ENCODE measurements at regions not wholly inside any gene's neighbourhood (a gene's known extent, or its start where the extent isn't known, plus 50 kb on each side); places are given as distances from the start of the nearest gene placed in this dataset.

DNA sequence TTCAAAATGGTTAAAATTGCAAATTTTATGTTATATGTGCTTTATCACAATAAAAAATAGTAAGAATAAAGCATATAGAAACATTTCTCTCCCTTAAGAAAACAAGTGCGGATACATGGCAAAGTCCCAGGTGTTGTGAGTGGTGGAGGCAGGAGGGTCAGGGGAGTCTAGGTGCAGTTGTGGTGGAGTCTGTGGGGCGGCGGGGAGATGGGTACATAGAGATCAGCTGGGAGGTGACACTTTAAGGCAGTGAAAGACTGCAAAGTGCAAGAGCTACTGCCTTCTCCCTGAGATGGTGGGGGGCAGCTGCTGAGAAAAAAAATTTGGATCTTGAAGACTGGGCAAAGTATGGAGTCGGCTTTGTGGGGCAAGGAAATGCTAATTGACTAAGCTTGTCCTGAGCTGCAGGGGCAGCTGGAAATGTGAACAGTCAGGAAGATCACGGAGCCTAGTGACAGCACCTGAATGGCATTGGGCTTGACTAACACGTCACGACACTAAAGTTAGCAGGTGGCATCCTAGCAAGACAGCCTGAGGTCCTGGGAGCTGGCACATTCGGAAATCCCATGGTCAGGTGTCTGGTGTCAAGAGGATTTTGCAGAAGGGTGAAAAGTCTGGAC lies 72.9 kb upstream of the IRS2 start:
- no peak for DNase-seq (ENCODE audit: low read depth)

DNA sequence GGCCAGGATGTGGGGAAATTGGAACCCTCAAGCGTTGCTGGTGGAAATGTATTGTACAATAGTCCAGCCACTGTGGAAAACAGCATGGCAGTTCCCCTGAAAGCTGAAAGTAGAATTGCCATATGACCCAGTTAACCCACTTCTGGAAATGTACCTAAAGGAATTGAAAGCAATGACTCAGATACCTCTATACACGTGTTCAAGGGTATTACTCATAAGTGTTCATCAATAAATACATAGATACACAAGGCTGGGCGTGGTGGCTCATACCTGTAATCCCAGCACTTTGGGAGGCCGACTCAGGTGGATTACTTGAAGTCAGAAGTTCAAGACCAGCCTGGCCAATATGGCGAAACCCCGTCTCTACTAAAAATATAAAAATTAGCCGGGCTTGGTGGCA lies 71.9 kb upstream of the IRS2 start:
- DNase-seq (ENCODE audit: low read depth) = no peak

DNA sequence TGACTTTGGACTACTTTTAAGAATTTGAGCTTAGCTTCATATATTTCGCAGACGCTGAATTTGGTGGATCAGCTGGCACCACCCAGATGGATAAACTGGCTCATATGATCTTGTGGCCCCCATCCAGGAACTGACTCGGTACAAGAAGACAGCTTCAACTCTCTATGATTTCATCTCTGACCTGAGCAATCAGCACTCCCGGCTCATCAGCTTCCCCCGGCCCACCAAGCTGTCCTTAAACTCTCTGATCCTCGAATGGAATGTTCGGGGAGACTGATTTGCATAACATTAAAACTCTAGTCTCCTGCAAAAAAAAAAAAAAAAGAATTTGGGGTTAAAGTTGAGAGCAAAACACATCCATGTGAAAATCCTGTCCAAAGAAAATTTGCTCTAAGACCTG lies 71.4 kb upstream of the IRS2 start:
- DNase-seq (ENCODE audit: low read depth) = no peak

DNA sequence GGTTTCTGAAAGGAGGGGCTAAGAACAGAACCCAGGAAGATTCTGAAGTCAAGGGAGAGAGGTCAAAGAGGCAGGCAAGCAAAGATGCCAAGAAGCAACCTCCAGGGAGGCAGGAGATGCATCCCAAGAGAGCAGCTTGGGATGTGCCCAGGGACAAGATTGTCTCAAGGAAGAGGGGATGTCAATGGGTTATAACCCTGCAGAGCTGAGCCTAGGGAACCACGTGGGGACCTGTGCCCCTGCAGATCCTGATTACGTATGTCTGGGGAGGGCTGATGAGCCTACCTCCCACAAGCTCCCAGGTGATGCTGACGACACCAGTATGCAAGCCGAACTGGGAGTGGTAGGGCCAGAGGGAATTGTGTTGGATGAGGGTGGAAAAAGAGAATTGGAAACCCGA lies 70.9 kb upstream of the IRS2 start:
- no peak for DNase-seq (ENCODE audit: low read depth)

DNA sequence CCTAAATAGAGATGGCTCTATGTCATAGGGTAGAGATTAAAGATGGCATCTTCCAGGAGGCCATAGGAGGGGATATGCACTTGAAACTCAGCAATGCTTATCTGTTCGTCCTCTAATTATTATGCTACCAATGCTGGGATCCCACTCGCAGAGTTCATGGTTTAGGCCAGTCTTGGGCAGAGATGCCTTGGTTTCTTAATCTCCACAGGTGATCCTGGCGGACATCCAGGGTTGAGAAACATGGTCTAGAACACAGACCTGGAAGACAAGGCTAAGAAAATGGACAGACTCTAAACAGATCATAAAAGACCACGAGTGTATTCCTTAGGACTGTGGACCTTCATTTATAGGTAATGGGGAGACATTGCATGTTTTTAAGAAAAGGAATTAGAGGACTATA lies 70.0 kb upstream of the IRS2 start:
- no peak for DNase-seq (ENCODE audit: low read depth)

DNA sequence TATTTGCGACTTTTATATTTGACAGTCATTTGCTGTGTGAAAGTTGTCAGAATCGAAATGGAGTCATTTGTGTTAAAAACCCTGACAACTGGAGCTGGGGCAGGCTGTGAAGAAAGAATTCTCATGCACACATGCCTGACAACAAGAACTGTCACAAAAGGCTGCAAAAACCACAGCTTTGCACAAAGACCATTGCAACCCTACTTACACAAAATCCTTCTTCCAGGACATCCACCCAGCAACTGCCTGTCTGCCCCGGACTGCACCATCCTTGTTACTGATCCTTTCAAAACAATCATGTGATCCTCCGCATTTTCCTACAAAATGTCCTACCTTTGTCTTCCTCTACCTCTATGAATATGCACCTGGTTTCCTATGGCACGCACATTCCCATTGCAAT lies 66.8 kb upstream of the IRS2 start:
- no peak for DNase-seq (ENCODE audit: low read depth)

DNA sequence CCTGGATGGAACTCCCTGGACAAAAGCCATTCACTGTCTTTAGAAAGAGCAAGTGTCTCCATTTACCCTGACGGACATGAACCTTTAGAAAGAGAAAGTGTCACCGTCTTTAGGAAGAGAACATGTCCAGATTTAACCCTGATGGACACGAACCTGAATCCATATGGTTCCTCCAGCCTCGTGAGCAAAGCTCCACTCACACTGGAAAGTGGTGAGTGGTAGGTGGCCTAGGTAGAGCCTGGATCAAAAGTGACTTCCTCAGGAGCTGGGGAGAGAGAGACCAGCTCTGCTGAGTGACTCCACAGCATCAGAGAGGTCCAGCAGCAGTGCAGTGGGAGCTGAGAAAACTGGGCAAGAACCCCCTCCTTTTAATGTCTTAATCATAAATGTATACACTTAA lies 59.8 kb upstream of the IRS2 start:
- DNase-seq (ENCODE audit: low read depth) = no peak

DNA sequence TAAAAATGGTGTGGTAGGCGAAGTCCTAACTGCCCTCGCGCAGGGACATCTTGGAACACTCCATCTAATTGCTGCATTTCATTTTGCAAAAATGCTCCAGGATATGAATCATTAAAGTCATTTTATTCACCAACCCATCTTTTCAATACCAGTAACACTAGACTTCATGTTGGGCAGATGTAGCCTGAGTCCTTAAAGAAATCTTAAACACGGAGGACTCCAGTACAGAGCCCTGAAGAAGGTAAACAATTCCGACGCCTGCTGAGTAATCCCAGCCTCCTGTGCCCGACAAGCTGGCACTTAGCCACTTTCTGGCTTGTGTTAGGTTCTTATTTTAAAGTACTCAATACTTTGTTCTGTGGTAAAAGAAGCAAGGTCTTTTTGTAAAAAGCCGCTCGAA lies 58.0 kb upstream of the IRS2 start:
- peak; percentile 20 for DNase-seq (ENCODE audit: low read depth)

DNA sequence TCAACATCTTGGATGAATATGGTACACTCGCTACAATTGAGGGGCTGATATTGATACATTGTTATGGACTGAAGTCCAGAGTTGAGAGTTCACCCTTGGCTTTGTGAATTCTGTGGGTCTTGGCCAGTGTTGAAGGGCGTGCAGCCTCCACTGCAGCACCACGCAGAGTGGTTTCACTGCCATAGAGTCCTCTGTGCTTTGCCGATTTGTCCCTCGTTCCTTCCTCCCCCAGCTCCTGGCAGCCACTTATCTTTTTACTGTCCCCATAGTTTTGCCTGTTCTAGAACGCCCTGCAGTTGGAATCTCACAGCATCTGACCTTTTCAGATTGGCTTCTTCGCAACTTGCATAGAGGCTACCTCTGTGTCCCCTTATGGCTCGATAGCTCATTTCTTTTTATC lies 57.3 kb upstream of the IRS2 start:
- DNase-seq (ENCODE audit: low read depth) = no peak

DNA sequence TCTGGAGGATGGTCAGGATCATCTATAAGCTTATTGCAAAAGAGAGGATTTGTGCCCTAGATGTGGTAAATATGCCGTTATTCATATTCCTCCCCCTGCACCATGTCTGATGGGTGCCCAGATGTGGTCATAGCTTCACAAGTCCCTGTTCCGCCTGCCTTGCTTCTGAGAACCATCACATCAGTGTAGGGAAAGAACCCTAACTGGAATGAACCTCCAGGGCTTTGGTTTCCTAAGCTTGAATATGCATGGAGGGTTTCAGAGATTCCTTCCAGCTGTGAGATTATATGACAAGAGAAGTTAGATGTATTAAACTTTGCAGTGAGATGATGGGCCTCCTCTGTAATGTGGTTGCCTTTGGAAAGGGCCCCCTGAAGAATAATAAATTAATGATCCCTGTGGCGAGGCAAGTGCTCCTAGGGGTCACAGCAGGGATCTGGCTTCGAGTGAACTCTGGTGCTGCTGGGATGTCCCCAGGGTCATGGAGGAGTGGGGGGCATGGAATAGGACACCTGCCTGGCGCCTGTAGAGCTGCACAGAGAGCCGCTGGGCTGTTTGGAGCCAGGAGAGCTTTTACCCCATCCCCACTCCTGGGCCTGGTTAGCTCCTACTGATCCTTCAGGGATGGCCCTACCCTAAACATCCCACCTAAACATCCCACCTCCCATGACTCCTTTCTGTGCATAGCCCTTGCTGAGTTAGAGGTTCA lies 56.0 kb upstream of the IRS2 start:
- DNase-seq (ENCODE audit: low read depth) = no peak

DNA sequence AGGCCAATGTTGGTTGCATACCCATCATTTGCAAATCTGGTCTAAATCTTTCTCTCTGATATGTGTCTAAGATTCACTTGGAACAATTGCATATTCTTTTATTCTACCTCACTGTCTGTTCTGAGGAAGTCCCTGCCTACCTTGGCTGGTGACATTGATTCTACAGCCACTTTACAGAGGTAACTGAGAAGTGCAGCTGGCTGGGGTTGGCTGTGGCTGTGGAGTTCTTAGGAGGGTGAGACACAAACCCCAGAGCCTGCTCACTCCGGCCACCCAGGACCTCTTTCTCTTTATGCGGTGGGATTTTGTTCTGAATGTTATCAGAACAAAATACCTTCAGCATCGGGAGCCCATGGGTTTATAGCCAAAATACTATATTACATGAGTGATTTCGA lies 54.5 kb upstream of the IRS2 start:
- no peak for DNase-seq (ENCODE audit: low read depth)

DNA sequence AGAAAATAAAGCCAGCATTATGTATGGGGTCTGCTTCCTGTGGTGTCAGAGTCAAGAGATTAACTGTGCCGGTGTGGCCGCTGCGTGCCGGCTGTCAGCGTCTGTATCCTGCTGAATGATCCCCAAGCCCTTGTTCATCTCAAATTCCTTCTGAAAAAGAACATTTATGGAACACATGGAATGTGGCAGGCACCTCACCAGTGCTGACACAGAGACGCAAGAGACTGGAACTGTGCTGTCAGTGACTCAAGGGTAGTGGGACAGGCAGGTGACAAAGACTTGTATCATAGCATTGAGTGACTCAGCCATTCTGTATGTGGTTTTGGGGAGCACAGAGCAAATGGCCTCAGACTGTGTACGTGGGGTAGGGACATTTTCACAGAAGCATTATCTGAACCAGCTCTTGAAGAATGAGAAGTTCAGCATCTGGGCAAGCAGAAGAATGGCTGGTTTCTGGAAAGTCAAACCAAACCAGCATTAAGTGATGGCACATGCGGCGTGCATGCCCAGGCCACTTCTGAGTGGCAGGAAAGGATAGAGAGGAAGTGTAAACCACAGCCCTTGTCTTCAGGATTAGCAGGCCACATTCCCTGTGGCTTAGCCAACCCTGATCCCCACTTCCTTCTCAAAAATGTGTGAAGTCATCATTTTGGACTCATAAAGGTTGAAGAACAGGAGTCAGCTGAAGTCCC lies 54.0 kb upstream of the IRS2 start:
- no peak for DNase-seq (ENCODE audit: low read depth)

DNA sequence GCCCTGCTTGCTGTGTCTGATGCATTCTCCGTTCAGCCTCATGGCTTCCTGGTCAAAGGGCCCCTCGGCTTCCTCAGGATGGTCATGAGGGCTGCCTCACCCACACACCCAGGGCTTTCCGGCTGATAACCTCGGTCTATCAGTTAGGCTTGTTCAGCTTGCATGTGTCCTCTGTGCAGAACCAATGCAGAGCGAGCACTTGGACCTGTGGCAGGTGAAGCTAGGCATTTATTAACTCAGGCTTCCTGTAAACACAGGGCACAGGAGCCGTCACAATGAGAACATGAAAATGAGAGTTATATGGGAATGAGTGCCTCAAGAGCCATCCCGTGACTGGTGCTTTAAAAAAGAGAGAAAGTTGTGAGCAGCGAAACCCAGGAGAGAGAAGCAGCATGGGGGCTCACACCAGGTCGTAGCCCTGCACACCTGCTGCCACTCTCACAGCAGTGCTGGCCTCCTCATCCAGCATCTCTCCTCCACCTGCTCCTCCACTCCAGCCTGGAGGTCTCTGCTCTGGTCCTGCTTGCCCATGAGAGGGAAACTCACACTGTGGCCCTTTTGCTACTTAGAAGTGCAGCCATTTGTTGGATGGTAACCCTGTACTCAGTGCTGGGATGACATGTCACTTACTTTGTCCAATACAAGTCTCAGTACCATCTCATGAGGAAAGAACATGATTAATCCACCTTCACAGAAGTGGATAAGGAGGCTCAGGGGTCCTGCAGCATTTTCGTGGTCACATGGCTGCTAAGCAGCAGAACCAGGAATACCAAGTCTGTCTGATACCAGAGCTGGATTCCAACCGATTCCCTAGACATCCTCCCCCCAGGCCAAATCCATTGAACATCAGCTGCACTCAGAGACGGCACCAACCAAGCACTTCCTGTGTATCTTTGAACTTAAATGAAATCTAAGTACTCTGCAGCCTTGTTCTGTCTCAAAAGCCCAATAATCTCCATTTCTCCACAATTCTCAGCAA lies 50.5 kb upstream of the IRS2 start:
- DNase-seq (ENCODE audit: low read depth) = no peak
